GM23338 (cell line): ENCODE measurements at regions not wholly inside any gene's neighbourhood (a gene's known extent, or its start where the extent isn't known, plus 50 kb on each side); places are given as distances from the start of the nearest gene placed in this dataset.

ENCODE experiments used
- ATAC-seq: fragments of 200-7000 bp; cut with Tn5 transposase; 3 replicates; pipeline ENCODE4 v1.9.1; 2020
- DNase-seq: peaks from one replicate; pipeline ENCODE4 v3.0.0-alpha.2; 2015; ENCODE audit warnings: low spot score
- H2AFZ ChIP-seq: fragments of 200-600 bp; sonication (generic); 2 replicates; pipeline ENCODE4 v1.8.0; 2016; ENCODE audit warnings: antibody characterized with exemption, mild to moderate bottlenecking, moderate library complexity
- H3F3A ChIP-seq: fragments of 200-600 bp; sonication (generic); replicated peaks from 2 replicates; pipeline ENCODE4 v1.8.0; 2017; ENCODE audit warnings: antibody characterized with exemption, mixed run types, low read depth
- H3K27ac ChIP-seq: fragments of 200-600 bp; sonication (generic); 2 replicates; pipeline ENCODE4 v1.6.1; 2016; ENCODE audit warnings: low read depth
- H3K27me3 ChIP-seq: fragments of 200-600 bp; sonication (generic); 2 replicates; pipeline ENCODE4 v1.8.0; 2016; ENCODE audit warnings: mild to moderate bottlenecking, mixed run types, moderate library complexity; ENCODE audit not compliant: insufficient read depth
- H3K36me3 ChIP-seq: fragments of 200-600 bp; sonication (generic); 2 replicates; pipeline ENCODE4 v1.8.0; 2016; ENCODE audit warnings: mild to moderate bottlenecking; ENCODE audit not compliant: insufficient read depth
- H3K4me1 ChIP-seq: fragments of 200-600 bp; sonication (generic); 2 replicates; pipeline ENCODE4 v1.8.0; 2016; ENCODE audit warnings: mild to moderate bottlenecking, moderate library complexity; ENCODE audit not compliant: insufficient read depth
- H3K4me2 ChIP-seq: fragments of 200-600 bp; sonication (generic); 2 replicates; pipeline ENCODE4 v1.7.1; 2017; ENCODE audit warnings: mixed run types
- H3K4me3 ChIP-seq: fragments of 200-600 bp; sonication (generic); 2 replicates; pipeline ENCODE4 v1.6.1; 2016; ENCODE audit warnings: mixed run types
- H3K79me2 ChIP-seq: fragments of 200-600 bp; sonication (generic); replicated peaks from 2 replicates; pipeline ENCODE4 v1.8.0; 2017; ENCODE audit warnings: mild to moderate bottlenecking; ENCODE audit not compliant: insufficient read depth
- H3K9me2 ChIP-seq: fragments of 200-600 bp; sonication (generic); 2 replicates; pipeline ENCODE4 v1.8.0; 2017; ENCODE audit not compliant: insufficient read depth
- H4K20me1 ChIP-seq: fragments of 200-600 bp; sonication (generic); replicated peaks from 2 replicates; pipeline ENCODE4 v1.8.0; 2017; ENCODE audit warnings: mild to moderate bottlenecking; ENCODE audit not compliant: insufficient read depth
- H3K27ac Mint-ChIP-seq: 2 replicates; pipeline ENCODE4 v1.8.0; 2020; ENCODE audit warnings: inconsistent platforms, mild to moderate bottlenecking, moderate library complexity, mixed read lengths
- H3K27me3 Mint-ChIP-seq: 3 replicates; pipeline ENCODE4 v1.8.0; 2022; ENCODE audit warnings: low read depth, mild to moderate bottlenecking, moderate library complexity, mixed read lengths, inconsistent platforms; ENCODE audit not compliant: insufficient read depth, poor library complexity
- H3K36me3 Mint-ChIP-seq: 3 replicates; pipeline ENCODE4 v1.8.0; 2021; ENCODE audit warnings: low read depth, mild to moderate bottlenecking, inconsistent platforms, moderate library complexity, mixed read lengths
- H3K4me1 Mint-ChIP-seq: 3 replicates; pipeline ENCODE4 v1.8.0; 2020; ENCODE audit warnings: mild to moderate bottlenecking, inconsistent platforms, mixed read lengths
- H3K4me3 Mint-ChIP-seq: 3 replicates; pipeline ENCODE4 v1.8.0; 2021; ENCODE audit warnings: moderate library complexity, mild to moderate bottlenecking, inconsistent platforms, mixed read lengths
- H3K9me3 Mint-ChIP-seq: 3 replicates; pipeline ENCODE4 v1.8.0; 2020; ENCODE audit warnings: moderate library complexity, mild to moderate bottlenecking, inconsistent platforms, mixed read lengths
- JUNB ChIP-seq: IDR thresholded peaks from one replicate; pipeline ENCODE4 v1.6.1; 2016; ENCODE audit warnings: antibody characterized with exemption; ENCODE audit not compliant: unreplicated experiment
- STAT1 ChIP-seq: IDR thresholded peaks from one replicate; pipeline ENCODE4 v1.6.1; 2016; ENCODE audit warnings: antibody characterized with exemption; ENCODE audit not compliant: unreplicated experiment
- ZNF331 ChIP-seq: fragments of 250-450 bp; sonication (Bioruptor Pico); IDR thresholded peaks from 2 replicates; pipeline ENCODE4 v1.5.0; 2020; ENCODE audit warnings: low read depth, mild to moderate bottlenecking, moderate library complexity
- TF ChIP-seq, protein P1 (sequence below): IDR thresholded peaks from 2 replicates; pipeline ENCODE4 v1.6.1; 2016; ENCODE audit warnings: antibody characterized with exemption
- TF ChIP-seq, protein P2 (sequence below): IDR thresholded peaks from one replicate; pipeline ENCODE4 v1.6.1; 2018; ENCODE audit warnings: antibody characterized with exemption; ENCODE audit not compliant: unreplicated experiment
- TF ChIP-seq, protein P3 (sequence below): fragments of 250-450 bp; sonication (Bioruptor Pico); IDR thresholded peaks from 2 replicates; pipeline ENCODE4 v1.5.0; 2020; ENCODE audit warnings: mild to moderate bottlenecking, moderate library complexity

DNA sequence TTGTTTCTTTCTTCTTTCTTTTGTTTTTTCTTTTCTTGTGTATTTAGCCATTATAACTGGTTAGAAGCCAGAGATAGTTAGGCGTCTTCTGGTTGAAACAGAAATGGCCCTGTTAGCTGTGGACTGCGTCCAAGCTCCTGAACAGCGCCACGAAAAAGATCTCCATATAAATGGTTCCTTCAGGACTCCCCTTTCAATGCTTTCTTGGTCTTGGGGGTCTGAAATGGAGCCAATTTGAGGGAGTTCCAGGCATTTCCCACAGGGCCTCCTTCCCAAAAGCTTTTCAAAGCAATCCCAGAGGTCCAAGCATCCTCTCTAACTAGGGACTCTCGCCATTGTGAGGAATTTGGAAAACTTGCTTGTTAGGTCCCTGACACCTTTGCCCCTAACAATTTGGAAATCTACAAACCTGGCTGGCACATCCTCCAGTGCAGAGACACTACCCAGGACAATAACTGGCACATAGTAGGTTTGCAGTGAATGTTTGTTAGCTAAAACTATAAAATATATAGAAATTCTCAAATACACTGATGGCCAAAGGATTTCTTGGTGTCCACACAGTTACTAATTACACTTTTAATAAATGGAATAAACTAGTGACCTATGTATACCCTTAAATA is 80.1 kb downstream of the MYCN start:
- Mint-ChIP-seq H3K9me3 (peaks cover 3% of the 10 kb centered on the region; the same call in 1 of the 3 replicates), H3K4me1 (peaks cover 38% of the 10 kb centered on the region)

More for the DNA sequence above, 80.1 kb downstream of the MYCN start:
- ATAC-seq, result no peak
- Mint-ChIP-seq H3K27me3 (peaks cover 3% of the 10 kb centered on the region), H3K27ac (no peak overlapping the region), H3K36me3 (no peaks in the 10 kb centered on the region; the same call in 2 of the 3 replicates), H3K4me3 (no peak overlapping the region)
- H3K4me3 ChIP-seq, result no peak overlapping the region
- no peak for DNase-seq
- no peak overlapping the region for H3K4me2 ChIP-seq
- H3F3A ChIP-seq, result peaks cover 11% of the 10 kb centered on the region; the same call in 1 of the 2 replicates
- no peak overlapping the region for H2AFZ ChIP-seq
- no peaks in the 10 kb centered on the region for H3K9me2 ChIP-seq
- TF ChIP-seq ZNF331 (CRISPR knock-in tag), result no peak
- TF ChIP-seq JUNB, result no peak
- TF ChIP-seq, protein P1, sequence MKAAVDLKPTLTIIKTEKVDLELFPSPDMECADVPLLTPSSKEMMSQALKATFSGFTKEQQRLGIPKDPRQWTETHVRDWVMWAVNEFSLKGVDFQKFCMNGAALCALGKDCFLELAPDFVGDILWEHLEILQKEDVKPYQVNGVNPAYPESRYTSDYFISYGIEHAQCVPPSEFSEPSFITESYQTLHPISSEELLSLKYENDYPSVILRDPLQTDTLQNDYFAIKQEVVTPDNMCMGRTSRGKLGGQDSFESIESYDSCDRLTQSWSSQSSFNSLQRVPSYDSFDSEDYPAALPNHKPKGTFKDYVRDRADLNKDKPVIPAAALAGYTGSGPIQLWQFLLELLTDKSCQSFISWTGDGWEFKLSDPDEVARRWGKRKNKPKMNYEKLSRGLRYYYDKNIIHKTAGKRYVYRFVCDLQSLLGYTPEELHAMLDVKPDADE, result no peak
- TF ChIP-seq STAT1, result no peak
- TF ChIP-seq, protein P2, sequence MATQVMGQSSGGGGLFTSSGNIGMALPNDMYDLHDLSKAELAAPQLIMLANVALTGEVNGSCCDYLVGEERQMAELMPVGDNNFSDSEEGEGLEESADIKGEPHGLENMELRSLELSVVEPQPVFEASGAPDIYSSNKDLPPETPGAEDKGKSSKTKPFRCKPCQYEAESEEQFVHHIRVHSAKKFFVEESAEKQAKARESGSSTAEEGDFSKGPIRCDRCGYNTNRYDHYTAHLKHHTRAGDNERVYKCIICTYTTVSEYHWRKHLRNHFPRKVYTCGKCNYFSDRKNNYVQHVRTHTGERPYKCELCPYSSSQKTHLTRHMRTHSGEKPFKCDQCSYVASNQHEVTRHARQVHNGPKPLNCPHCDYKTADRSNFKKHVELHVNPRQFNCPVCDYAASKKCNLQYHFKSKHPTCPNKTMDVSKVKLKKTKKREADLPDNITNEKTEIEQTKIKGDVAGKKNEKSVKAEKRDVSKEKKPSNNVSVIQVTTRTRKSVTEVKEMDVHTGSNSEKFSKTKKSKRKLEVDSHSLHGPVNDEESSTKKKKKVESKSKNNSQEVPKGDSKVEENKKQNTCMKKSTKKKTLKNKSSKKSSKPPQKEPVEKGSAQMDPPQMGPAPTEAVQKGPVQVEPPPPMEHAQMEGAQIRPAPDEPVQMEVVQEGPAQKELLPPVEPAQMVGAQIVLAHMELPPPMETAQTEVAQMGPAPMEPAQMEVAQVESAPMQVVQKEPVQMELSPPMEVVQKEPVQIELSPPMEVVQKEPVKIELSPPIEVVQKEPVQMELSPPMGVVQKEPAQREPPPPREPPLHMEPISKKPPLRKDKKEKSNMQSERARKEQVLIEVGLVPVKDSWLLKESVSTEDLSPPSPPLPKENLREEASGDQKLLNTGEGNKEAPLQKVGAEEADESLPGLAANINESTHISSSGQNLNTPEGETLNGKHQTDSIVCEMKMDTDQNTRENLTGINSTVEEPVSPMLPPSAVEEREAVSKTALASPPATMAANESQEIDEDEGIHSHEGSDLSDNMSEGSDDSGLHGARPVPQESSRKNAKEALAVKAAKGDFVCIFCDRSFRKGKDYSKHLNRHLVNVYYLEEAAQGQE, result no peak
- TF ChIP-seq, protein P3, sequence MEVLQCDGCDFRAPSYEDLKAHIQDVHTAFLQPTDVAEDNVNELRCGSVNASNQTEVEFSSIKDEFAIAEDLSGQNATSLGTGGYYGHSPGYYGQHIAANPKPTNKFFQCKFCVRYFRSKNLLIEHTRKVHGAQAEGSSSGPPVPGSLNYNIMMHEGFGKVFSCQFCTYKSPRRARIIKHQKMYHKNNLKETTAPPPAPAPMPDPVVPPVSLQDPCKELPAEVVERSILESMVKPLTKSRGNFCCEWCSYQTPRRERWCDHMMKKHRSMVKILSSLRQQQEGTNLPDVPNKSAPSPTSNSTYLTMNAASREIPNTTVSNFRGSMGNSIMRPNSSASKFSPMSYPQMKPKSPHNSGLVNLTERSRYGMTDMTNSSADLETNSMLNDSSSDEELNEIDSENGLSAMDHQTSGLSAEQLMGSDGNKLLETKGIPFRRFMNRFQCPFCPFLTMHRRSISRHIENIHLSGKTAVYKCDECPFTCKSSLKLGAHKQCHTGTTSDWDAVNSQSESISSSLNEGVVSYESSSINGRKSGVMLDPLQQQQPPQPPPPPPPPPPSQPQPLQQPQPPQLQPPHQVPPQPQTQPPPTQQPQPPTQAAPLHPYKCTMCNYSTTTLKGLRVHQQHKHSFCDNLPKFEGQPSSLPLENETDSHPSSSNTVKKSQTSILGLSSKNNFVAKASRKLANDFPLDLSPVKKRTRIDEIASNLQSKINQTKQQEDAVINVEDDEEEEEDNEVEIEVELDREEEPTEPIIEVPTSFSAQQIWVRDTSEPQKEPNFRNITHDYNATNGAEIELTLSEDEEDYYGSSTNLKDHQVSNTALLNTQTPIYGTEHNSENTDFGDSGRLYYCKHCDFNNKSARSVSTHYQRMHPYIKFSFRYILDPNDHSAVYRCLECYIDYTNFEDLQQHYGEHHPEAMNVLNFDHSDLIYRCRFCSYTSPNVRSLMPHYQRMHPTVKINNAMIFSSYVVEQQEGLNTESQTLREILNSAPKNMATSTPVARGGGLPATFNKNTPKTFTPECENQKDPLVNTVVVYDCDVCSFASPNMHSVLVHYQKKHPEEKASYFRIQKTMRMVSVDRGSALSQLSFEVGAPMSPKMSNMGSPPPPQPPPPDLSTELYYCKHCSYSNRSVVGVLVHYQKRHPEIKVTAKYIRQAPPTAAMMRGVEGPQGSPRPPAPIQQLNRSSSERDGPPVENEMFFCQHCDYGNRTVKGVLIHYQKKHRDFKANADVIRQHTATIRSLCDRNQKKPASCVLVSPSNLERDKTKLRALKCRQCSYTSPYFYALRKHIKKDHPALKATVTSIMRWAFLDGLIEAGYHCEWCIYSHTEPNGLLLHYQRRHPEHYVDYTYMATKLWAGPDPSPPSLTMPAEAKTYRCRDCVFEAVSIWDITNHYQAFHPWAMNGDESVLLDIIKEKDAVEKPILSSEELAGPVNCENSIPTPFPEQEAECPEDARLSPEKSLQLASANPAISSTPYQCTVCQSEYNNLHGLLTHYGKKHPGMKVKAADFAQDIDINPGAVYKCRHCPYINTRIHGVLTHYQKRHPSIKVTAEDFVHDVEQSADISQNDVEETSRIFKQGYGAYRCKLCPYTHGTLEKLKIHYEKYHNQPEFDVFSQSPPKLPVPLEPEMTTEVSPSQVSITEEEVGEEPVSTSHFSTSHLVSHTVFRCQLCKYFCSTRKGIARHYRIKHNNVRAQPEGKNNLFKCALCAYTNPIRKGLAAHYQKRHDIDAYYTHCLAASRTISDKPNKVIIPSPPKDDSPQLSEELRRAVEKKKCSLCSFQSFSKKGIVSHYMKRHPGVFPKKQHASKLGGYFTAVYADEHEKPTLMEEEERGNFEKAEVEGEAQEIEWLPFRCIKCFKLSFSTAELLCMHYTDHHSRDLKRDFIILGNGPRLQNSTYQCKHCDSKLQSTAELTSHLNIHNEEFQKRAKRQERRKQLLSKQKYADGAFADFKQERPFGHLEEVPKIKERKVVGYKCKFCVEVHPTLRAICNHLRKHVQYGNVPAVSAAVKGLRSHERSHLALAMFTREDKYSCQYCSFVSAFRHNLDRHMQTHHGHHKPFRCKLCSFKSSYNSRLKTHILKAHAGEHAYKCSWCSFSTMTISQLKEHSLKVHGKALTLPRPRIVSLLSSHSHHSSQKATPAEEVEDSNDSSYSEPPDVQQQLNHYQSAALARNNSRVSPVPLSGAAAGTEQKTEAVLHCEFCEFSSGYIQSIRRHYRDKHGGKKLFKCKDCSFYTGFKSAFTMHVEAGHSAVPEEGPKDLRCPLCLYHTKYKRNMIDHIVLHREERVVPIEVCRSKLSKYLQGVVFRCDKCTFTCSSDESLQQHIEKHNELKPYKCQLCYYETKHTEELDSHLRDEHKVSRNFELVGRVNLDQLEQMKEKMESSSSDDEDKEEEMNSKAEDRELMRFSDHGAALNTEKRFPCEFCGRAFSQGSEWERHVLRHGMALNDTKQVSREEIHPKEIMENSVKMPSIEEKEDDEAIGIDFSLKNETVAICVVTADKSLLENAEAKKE (CRISPR knock-in tag), result no peak
- H3K27ac ChIP-seq, result no peak overlapping the region
- no peaks in the 10 kb centered on the region for H3K79me2 ChIP-seq
- peaks cover 40% of the 10 kb centered on the region for H3K4me1 ChIP-seq
- no peaks in the 10 kb centered on the region for H3K27me3 ChIP-seq
- H4K20me1 ChIP-seq, result no peaks in the 10 kb centered on the region
- no peaks in the 10 kb centered on the region for H3K36me3 ChIP-seq
